GM23338 (cell line): ENCODE measurements at regions not wholly inside any gene's neighbourhood (a gene's known extent, or its start where the extent isn't known, plus 50 kb on each side); places are given as distances from the start of the nearest gene placed in this dataset.
A peak's percentile ranks its signal among the peaks of the same experiment; 100 is the strongest.

Experiments
- ATAC-seq: fragments of 200-7000 bp; cut with Tn5 transposase; 3 replicates; pipeline ENCODE4 v1.9.1; 2020
- DNase-seq: peaks from one replicate; pipeline ENCODE4 v3.0.0-alpha.2; 2015; ENCODE audit warnings: low spot score
- H2AFZ ChIP-seq: fragments of 200-600 bp; sonication (generic); 2 replicates; pipeline ENCODE4 v1.8.0; 2016; ENCODE audit warnings: antibody characterized with exemption, mild to moderate bottlenecking, moderate library complexity
- H3F3A ChIP-seq: fragments of 200-600 bp; sonication (generic); replicated peaks from 2 replicates; pipeline ENCODE4 v1.8.0; 2017; ENCODE audit warnings: antibody characterized with exemption, mixed run types, low read depth
- H3K27ac ChIP-seq: fragments of 200-600 bp; sonication (generic); 2 replicates; pipeline ENCODE4 v1.6.1; 2016; ENCODE audit warnings: low read depth
- H3K27me3 ChIP-seq: fragments of 200-600 bp; sonication (generic); 2 replicates; pipeline ENCODE4 v1.8.0; 2016; ENCODE audit warnings: mild to moderate bottlenecking, mixed run types, moderate library complexity; ENCODE audit not compliant: insufficient read depth
- H3K36me3 ChIP-seq: fragments of 200-600 bp; sonication (generic); 2 replicates; pipeline ENCODE4 v1.8.0; 2016; ENCODE audit warnings: mild to moderate bottlenecking; ENCODE audit not compliant: insufficient read depth
- H3K4me1 ChIP-seq: fragments of 200-600 bp; sonication (generic); 2 replicates; pipeline ENCODE4 v1.8.0; 2016; ENCODE audit warnings: mild to moderate bottlenecking, moderate library complexity; ENCODE audit not compliant: insufficient read depth
- H3K4me2 ChIP-seq: fragments of 200-600 bp; sonication (generic); 2 replicates; pipeline ENCODE4 v1.7.1; 2017; ENCODE audit warnings: mixed run types
- H3K4me3 ChIP-seq: fragments of 200-600 bp; sonication (generic); 2 replicates; pipeline ENCODE4 v1.6.1; 2016; ENCODE audit warnings: mixed run types
- H3K79me2 ChIP-seq: fragments of 200-600 bp; sonication (generic); replicated peaks from 2 replicates; pipeline ENCODE4 v1.8.0; 2017; ENCODE audit warnings: mild to moderate bottlenecking; ENCODE audit not compliant: insufficient read depth
- H3K9me2 ChIP-seq: fragments of 200-600 bp; sonication (generic); 2 replicates; pipeline ENCODE4 v1.8.0; 2017; ENCODE audit not compliant: insufficient read depth
- H4K20me1 ChIP-seq: fragments of 200-600 bp; sonication (generic); replicated peaks from 2 replicates; pipeline ENCODE4 v1.8.0; 2017; ENCODE audit warnings: mild to moderate bottlenecking; ENCODE audit not compliant: insufficient read depth
- H3K27ac Mint-ChIP-seq: 2 replicates; pipeline ENCODE4 v1.8.0; 2020; ENCODE audit warnings: inconsistent platforms, mild to moderate bottlenecking, moderate library complexity, mixed read lengths
- H3K27me3 Mint-ChIP-seq: 3 replicates; pipeline ENCODE4 v1.8.0; 2022; ENCODE audit warnings: low read depth, mild to moderate bottlenecking, moderate library complexity, mixed read lengths, inconsistent platforms; ENCODE audit not compliant: insufficient read depth, poor library complexity
- H3K36me3 Mint-ChIP-seq: 3 replicates; pipeline ENCODE4 v1.8.0; 2021; ENCODE audit warnings: low read depth, mild to moderate bottlenecking, inconsistent platforms, moderate library complexity, mixed read lengths
- H3K4me1 Mint-ChIP-seq: 3 replicates; pipeline ENCODE4 v1.8.0; 2020; ENCODE audit warnings: mild to moderate bottlenecking, inconsistent platforms, mixed read lengths
- H3K4me3 Mint-ChIP-seq: 3 replicates; pipeline ENCODE4 v1.8.0; 2021; ENCODE audit warnings: moderate library complexity, mild to moderate bottlenecking, inconsistent platforms, mixed read lengths
- H3K9me3 Mint-ChIP-seq: 3 replicates; pipeline ENCODE4 v1.8.0; 2020; ENCODE audit warnings: moderate library complexity, mild to moderate bottlenecking, inconsistent platforms, mixed read lengths
- CREB1 ChIP-seq: fragments of 250-450 bp; sonication (Bioruptor Pico); IDR thresholded peaks from 2 replicates; pipeline ENCODE4 v1.5.0; 2020; ENCODE audit warnings: low read depth, mild to moderate bottlenecking, moderate library complexity
- ETS1 ChIP-seq: IDR thresholded peaks from 2 replicates; pipeline ENCODE4 v1.6.1; 2016; ENCODE audit warnings: antibody characterized with exemption
- EZH2 ChIP-seq: fragments of 200-600 bp; sonication (generic); IDR thresholded peaks from one replicate; pipeline ENCODE4 v1.8.0; 2017; ENCODE audit warnings: antibody characterized with exemption, mild to moderate bottlenecking, low read depth; ENCODE audit not compliant: unreplicated experiment
- EZH2phosphoT487 ChIP-seq: fragments of 200-600 bp; sonication (generic); IDR thresholded peaks from one replicate; pipeline ENCODE4 v1.8.1; 2018; ENCODE audit warnings: antibody characterized with exemption; ENCODE audit not compliant: unreplicated experiment
- JUNB ChIP-seq: IDR thresholded peaks from one replicate; pipeline ENCODE4 v1.6.1; 2016; ENCODE audit warnings: antibody characterized with exemption; ENCODE audit not compliant: unreplicated experiment
- NANOG ChIP-seq: IDR thresholded peaks from 2 replicates; pipeline ENCODE4 v1.6.1; 2016; ENCODE audit warnings: antibody characterized with exemption, borderline replicate concordance
- POLR2AphosphoS5 ChIP-seq: IDR thresholded peaks from 2 replicates; pipeline ENCODE4 v1.6.1; 2016; ENCODE audit warnings: antibody characterized with exemption, low read depth
- REST ChIP-seq: IDR thresholded peaks from one replicate; pipeline ENCODE4 v1.6.1; 2018; ENCODE audit warnings: antibody characterized with exemption; ENCODE audit not compliant: unreplicated experiment
- STAT1 ChIP-seq: IDR thresholded peaks from one replicate; pipeline ENCODE4 v1.6.1; 2016; ENCODE audit warnings: antibody characterized with exemption; ENCODE audit not compliant: unreplicated experiment
- ZNF114 ChIP-seq: fragments of 250-450 bp; sonication (Bioruptor Pico); IDR thresholded peaks from 2 replicates; pipeline ENCODE4 v1.5.0; 2020; ENCODE audit warnings: mild to moderate bottlenecking, moderate library complexity
- ZNF331 ChIP-seq: fragments of 250-450 bp; sonication (Bioruptor Pico); IDR thresholded peaks from 2 replicates; pipeline ENCODE4 v1.5.0; 2020; ENCODE audit warnings: low read depth, mild to moderate bottlenecking, moderate library complexity
- ZNF462 ChIP-seq: fragments of 250-450 bp; sonication (Bioruptor Pico); IDR thresholded peaks from 2 replicates; pipeline ENCODE4 v1.5.0; 2020; ENCODE audit warnings: mild to moderate bottlenecking, moderate library complexity
- TF ChIP-seq, protein P1 (sequence below), 2 experiments: fragments of 200-600 bp in 1 of 2; sonication (generic) in 1 of 2; conservative IDR thresholded peaks; 2 replicates each; pipeline versions ENCODE4 v1.5.1 to v1.6.1; 2016 to 2017; ENCODE audit warnings: antibody characterized with exemption in 2 of 2, low read depth in 2 of 2, mild to moderate bottlenecking in 2 of 2, moderate library complexity in 1 of 2

GRCh38 chr5:159527546-159528254 lies 197.4 kb upstream of the IL12B start:
- Mint-ChIP-seq H3K4me3 (no peak overlapping the region), H3K4me1 (no peaks in the 10 kb centered on the region; the same call in 2 of the 3 replicates), H3K9me3 (no peaks in the 10 kb centered on the region), H3K27me3 (peaks cover 2% of the 10 kb centered on the region), H3K36me3 (no peaks in the 10 kb centered on the region), H3K27ac (peak overlapping the region; percentile 88; the same call in 1 of the 2 replicates)
- Histone ChIP-seq H3K79me2 (no peaks in the 10 kb centered on the region), H3K4me1 (no peaks in the 10 kb centered on the region), H2AFZ (peak overlapping the region; percentile 66; the same call in 1 of the 2 replicates), H3K27ac (no peak overlapping the region), H3K27me3 (no peaks in the 10 kb centered on the region), H3K36me3 (no peaks in the 10 kb centered on the region), H3F3A (no peaks in the 10 kb centered on the region), H3K9me2 (peaks cover 6% of the 10 kb centered on the region), H3K4me2 (no peak overlapping the region), H4K20me1 (no peaks in the 10 kb centered on the region), H3K4me3 (no peak overlapping the region)
- TF ChIP-seq NANOG (no peak), ZNF331 (CRISPR knock-in tag) (no peak), EZH2phosphoT487 (no peak), ETS1 (no peak), CREB1 (CRISPR knock-in tag) (no peak), EZH2 (no peak), ZNF462 (CRISPR knock-in tag) (no peak), POLR2AphosphoS5 (no peak), STAT1 (no peak), REST (no peak), JUNB (no peak), ZNF114 (CRISPR knock-in tag) (no peak)
- TF ChIP-seq, protein P1, sequence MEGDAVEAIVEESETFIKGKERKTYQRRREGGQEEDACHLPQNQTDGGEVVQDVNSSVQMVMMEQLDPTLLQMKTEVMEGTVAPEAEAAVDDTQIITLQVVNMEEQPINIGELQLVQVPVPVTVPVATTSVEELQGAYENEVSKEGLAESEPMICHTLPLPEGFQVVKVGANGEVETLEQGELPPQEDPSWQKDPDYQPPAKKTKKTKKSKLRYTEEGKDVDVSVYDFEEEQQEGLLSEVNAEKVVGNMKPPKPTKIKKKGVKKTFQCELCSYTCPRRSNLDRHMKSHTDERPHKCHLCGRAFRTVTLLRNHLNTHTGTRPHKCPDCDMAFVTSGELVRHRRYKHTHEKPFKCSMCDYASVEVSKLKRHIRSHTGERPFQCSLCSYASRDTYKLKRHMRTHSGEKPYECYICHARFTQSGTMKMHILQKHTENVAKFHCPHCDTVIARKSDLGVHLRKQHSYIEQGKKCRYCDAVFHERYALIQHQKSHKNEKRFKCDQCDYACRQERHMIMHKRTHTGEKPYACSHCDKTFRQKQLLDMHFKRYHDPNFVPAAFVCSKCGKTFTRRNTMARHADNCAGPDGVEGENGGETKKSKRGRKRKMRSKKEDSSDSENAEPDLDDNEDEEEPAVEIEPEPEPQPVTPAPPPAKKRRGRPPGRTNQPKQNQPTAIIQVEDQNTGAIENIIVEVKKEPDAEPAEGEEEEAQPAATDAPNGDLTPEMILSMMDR (conservative IDR thresholded peaks at IDR 0.05; ENCODE audit: low read depth in 2 of 2) = no peak
- ATAC-seq (no peak), DNase-seq (no peak)
